ENCODE measurements at regions not wholly inside any gene's neighbourhood (a gene's known extent, or its start where the extent isn't known, plus 50 kb on each side); places are given as distances from the start of the nearest gene placed in this dataset.

DNA sequence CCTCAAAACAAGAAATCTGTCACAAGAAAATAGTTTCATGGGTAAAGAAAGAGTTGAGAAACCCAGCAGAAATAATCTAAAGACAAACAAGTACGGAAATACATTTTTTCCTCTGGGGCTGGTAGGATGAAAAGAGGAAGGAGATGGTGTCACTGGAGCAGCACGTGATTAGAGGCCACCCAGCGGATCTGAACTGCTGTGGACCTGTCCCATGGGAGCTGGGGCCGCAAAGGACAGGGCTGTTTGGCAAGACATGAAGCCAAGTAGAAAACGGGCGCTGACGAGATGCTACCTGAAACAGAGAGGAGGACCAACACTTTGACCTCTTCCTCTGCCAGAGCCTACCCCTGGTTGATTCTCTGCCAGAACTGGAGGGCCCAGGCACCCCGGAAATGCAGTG is 295.4 kb upstream of the ATP5MC3 start:
- TF ChIP-seq NFIC (IDR thresholded peaks at IDR 0.05) = no peak
- TF ChIP-seq CEBPB (IDR thresholded peaks at IDR 0.05) = no peak
- TF ChIP-seq ZBTB7A (IDR thresholded peaks at IDR 0.05; ENCODE audit: low read depth) = no peak
- no peak for TF ChIP-seq EGR1 (IDR thresholded peaks at IDR 0.05)
- no peak for TF ChIP-seq EP300 (IDR thresholded peaks at IDR 0.05; ENCODE audit: borderline replicate concordance)
- no peak for TF ChIP-seq TCF12 (IDR thresholded peaks at IDR 0.05; ENCODE audit: low read depth)
